ENCODE measurements at regions not wholly inside any gene's neighbourhood (a gene's known extent, or its start where the extent isn't known, plus 50 kb on each side); places are given as distances from the start of the nearest gene placed in this dataset.

DNA sequence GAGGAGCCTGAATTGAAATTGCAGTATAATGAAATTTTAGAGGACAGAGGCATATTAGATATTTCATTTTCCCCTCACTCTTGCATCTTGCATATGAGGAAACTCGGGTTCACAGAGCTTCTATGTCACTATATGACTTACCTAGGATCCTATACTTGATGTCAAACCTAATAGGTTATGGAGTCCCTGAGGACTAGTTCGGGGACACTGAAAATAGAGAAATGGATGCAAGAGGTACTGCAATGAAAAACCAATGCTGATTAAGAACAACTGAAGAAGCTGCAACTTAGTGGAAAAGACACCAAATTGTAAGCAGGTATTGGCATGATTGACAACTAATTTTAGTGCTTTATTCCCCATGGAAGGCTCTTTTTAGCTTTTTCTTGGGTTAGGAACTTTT, 210.1 kb downstream of the IKZF2 start:
- TF ChIP-seq, protein P1, sequence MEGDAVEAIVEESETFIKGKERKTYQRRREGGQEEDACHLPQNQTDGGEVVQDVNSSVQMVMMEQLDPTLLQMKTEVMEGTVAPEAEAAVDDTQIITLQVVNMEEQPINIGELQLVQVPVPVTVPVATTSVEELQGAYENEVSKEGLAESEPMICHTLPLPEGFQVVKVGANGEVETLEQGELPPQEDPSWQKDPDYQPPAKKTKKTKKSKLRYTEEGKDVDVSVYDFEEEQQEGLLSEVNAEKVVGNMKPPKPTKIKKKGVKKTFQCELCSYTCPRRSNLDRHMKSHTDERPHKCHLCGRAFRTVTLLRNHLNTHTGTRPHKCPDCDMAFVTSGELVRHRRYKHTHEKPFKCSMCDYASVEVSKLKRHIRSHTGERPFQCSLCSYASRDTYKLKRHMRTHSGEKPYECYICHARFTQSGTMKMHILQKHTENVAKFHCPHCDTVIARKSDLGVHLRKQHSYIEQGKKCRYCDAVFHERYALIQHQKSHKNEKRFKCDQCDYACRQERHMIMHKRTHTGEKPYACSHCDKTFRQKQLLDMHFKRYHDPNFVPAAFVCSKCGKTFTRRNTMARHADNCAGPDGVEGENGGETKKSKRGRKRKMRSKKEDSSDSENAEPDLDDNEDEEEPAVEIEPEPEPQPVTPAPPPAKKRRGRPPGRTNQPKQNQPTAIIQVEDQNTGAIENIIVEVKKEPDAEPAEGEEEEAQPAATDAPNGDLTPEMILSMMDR (IDR thresholded peaks at IDR 0.05; ENCODE audit: insufficient read depth, low read depth, low read length), result no peak
- TF ChIP-seq EZH2 (IDR thresholded peaks at IDR 0.05; ENCODE audit: insufficient read depth, low read length), result no peak
